ENCODE measurements at regions not wholly inside any gene's neighbourhood (a gene's known extent, or its start where the extent isn't known, plus 50 kb on each side); places are given as distances from the start of the nearest gene placed in this dataset.
A peak's percentile ranks its signal among the peaks of the same experiment; 100 is the strongest.

GRCh38 chr3:182671942-182672341, 121.4 kb upstream of the ATP11B start:
- 88% methylated on average over 5 of the region's 5 CpGs for WGBS, 2 experiments (ENCODE audit: insufficient coverage in 1 of 2, insufficient read length in 1 of 2)
- Mint-ChIP-seq H3K4me1 (peaks cover 18% of the 10 kb centered on the region), H3K36me3 (ENCODE audit: low read depth) (no peaks in the 10 kb centered on the region), H3K9me3 (no peaks in the 10 kb centered on the region), H3K27me3 (ENCODE audit: insufficient read depth) (no peaks in the 10 kb centered on the region), H3K4me3 (no peak overlapping the region), H3K27ac (no peak overlapping the region)
- Histone ChIP-seq H3K4me3 (ENCODE audit: low read length) (no peak overlapping the region), H3K9ac (ENCODE audit: extremely low read depth, low read length, poor library complexity, severe bottlenecking) (no peak overlapping the region), H3K9me3 (ENCODE audit: control insufficient read depth, low read length) (no peaks in the 10 kb centered on the region), H3K4me1 (ENCODE audit: control insufficient read depth, insufficient read depth, low read length) (no peaks in the 10 kb centered on the region), H3K36me3 (ENCODE audit: control insufficient read depth, insufficient read depth, low read length) (no peaks in the 10 kb centered on the region), H3K27me3 (ENCODE audit: control insufficient read depth, insufficient read depth, low read length, poor library complexity, severe bottlenecking) (peaks cover 9% of the 10 kb centered on the region), H3K27ac (ENCODE audit: low read depth, low read length) (no peak overlapping the region)
- no peak for DNase-seq
- TF ChIP-seq CTCF (conservative IDR thresholded peaks at IDR 0.05) = no peak

GRCh38 chr3:182673336-182673735, 120.0 kb upstream of the ATP11B start:
- peaks cover 18% of the 10 kb centered on the region for H3K4me1 Mint-ChIP-seq
- H3K36me3 Mint-ChIP-seq (ENCODE audit: low read depth) = no peaks in the 10 kb centered on the region
- H3K9me3 Mint-ChIP-seq = no peaks in the 10 kb centered on the region
- Histone ChIP-seq H3K4me3 (ENCODE audit: low read length) (no peak overlapping the region), H3K36me3 (ENCODE audit: control insufficient read depth, insufficient read depth, low read length) (no peaks in the 10 kb centered on the region), H3K4me1 (ENCODE audit: control insufficient read depth, insufficient read depth, low read length) (no peaks in the 10 kb centered on the region), H3K9ac (ENCODE audit: extremely low read depth, low read length, poor library complexity, severe bottlenecking) (no peak overlapping the region), H3K27me3 (ENCODE audit: control insufficient read depth, insufficient read depth, low read length, poor library complexity, severe bottlenecking) (peaks cover 9% of the 10 kb centered on the region), H3K27ac (ENCODE audit: low read depth, low read length) (no peak overlapping the region), H3K9me3 (ENCODE audit: control insufficient read depth, low read length) (no peaks in the 10 kb centered on the region)
- no peak overlapping the region for H3K4me3 Mint-ChIP-seq
- TF ChIP-seq CTCF (conservative IDR thresholded peaks at IDR 0.05) = no peak
- DNase-seq = no peak
- WGBS, 2 experiments (ENCODE audit: insufficient coverage in 1 of 2, insufficient read length in 1 of 2) = 87 to 97% methylated on average over 3 of the region's 3 CpGs
- no peak overlapping the region for H3K27ac Mint-ChIP-seq
- H3K27me3 Mint-ChIP-seq (ENCODE audit: insufficient read depth) = no peaks in the 10 kb centered on the region

- DNase-seq = peak; percentile 91
- Histone ChIP-seq H3K9ac (ENCODE audit: extremely low read depth, low read length, poor library complexity, severe bottlenecking) (peak overlapping the region; percentile 28), H3K27me3 (ENCODE audit: control insufficient read depth, insufficient read depth, low read length, poor library complexity, severe bottlenecking) (peaks cover 20% of the 10 kb centered on the region), H3K4me3 (ENCODE audit: low read length) (peak overlapping the region; percentile 83), H3K27ac (ENCODE audit: low read depth, low read length) (peak overlapping the region; percentile 74), H3K9me3 (ENCODE audit: control insufficient read depth, low read length) (peaks cover 8% of the 10 kb centered on the region), H3K4me1 (ENCODE audit: control insufficient read depth, insufficient read depth, low read length) (no peaks in the 10 kb centered on the region), H3K36me3 (ENCODE audit: control insufficient read depth, insufficient read depth, low read length) (no peaks in the 10 kb centered on the region)
- Mint-ChIP-seq H3K36me3 (ENCODE audit: low read depth) (no peaks in the 10 kb centered on the region), H3K4me1 (peaks cover 12% of the 10 kb centered on the region), H3K27me3 (ENCODE audit: insufficient read depth) (no peaks in the 10 kb centered on the region), H3K9me3 (no peaks in the 10 kb centered on the region), H3K4me3 (peak overlapping the region; percentile 70), H3K27ac (peak overlapping the region; percentile 69)
- TF ChIP-seq CTCF (conservative IDR thresholded peaks at IDR 0.05) = peak; percentile 74
- 5 to 7% methylated on average over 56 to 80 of the region's 80 CpGs for WGBS, 2 experiments (ENCODE audit: insufficient coverage in 1 of 2, insufficient read length in 1 of 2)
Observed at GRCh38 chr3:182682263-182683241, 110.8 kb upstream of the ATP11B start.
